IPS DF 6.9 (cell line): ENCODE measurements at regions not wholly inside any gene's neighbourhood (a gene's known extent, or its start where the extent isn't known, plus 50 kb on each side); places are given as distances from the start of the nearest gene placed in this dataset.

ENCODE experiments used
- DNase-seq: peaks from one replicate; pipeline ENCODE4 v3.0.0-alpha.2; 2013; ENCODE audit warnings: low read depth, low spot score
- H3K27ac ChIP-seq: one replicate; pipeline ENCODE4 v1.5.1; 2013; ENCODE audit warnings: low read length, control low read depth
- H3K27me3 ChIP-seq: 2 replicates; pipeline ENCODE4 v1.6.1; 2013; ENCODE audit warnings: mild to moderate bottlenecking, low read length; ENCODE audit not compliant: control insufficient read depth, insufficient read depth
- H3K36me3 ChIP-seq: 2 replicates; pipeline ENCODE4 v1.6.1; 2013; ENCODE audit warnings: low read length; ENCODE audit not compliant: control insufficient read depth, insufficient read depth
- H3K4me1 ChIP-seq: 2 replicates; pipeline ENCODE4 v1.6.1; 2013; ENCODE audit warnings: low read length; ENCODE audit not compliant: control insufficient read depth, insufficient read depth
- H3K4me3 ChIP-seq: 2 replicates; pipeline ENCODE4 v1.5.1; 2013; ENCODE audit warnings: mild to moderate bottlenecking, low read length
- H3K9me3 ChIP-seq: 2 replicates; pipeline ENCODE4 v1.6.1; 2013; ENCODE audit warnings: low read length, inconsistent platforms; ENCODE audit not compliant: control insufficient read depth, insufficient read depth
- WGBS: extraction: QIAGEN DNeasy Blood & Tissue Kit; methylation state at CpG from one replicate; pipeline ENCODE4 v1.1.7; 2013; ENCODE audit warnings: mixed read lengths, missing lambda C conversion rate; ENCODE audit not compliant: insufficient read length, insufficient coverage; 5-methylcytosine and 5-hydroxymethylcytosine counted together

DNA sequence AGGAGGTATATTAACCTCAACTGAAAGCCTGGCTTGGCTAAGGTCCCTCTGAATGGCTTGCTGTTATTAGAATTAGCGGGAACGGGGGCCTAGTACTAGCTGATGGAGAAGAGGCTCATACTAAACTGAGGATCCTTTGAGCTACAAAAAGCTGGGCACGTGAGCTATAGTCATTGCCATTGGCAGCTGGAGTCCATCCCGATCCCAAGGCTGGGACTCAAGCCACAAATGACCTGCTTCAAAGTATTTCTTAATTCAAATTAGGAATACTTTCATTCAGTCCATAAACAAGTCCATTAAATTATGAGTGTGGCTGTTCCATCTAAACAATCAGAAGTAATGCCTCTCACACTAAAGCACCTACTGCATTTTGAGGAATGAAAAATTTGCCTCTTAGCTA lies 114.5 kb downstream of the DACT1 start:
- Histone ChIP-seq H3K4me3 (no peak overlapping the region), H3K9me3 (no peaks in the 10 kb centered on the region), H3K27me3 (no peaks in the 10 kb centered on the region), H3K4me1 (peaks cover 4% of the 10 kb centered on the region), H3K36me3 (no peaks in the 10 kb centered on the region), H3K27ac (no peak overlapping the region)
- DNase-seq = no peak
- no CpG with 5 or more reads among the region's 4 CpGs for WGBS

GRCh38 chr14:58752771-58753201 lies 115.0 kb downstream of the DACT1 start:
- Histone ChIP-seq H3K9me3 (no peaks in the 10 kb centered on the region), H3K27me3 (no peaks in the 10 kb centered on the region), H3K4me3 (no peak overlapping the region), H3K4me1 (peaks cover 4% of the 10 kb centered on the region), H3K27ac (no peak overlapping the region), H3K36me3 (no peaks in the 10 kb centered on the region)
- DNase-seq = no peak
- WGBS = no CpG with 5 or more reads among the region's 9 CpGs

GRCh38 chr14:58755031-58755925 lies 117.5 kb downstream of the DACT1 start:
- Histone ChIP-seq H3K4me3 (no peak overlapping the region), H3K27me3 (no peaks in the 10 kb centered on the region), H3K27ac (no peak overlapping the region), H3K9me3 (no peaks in the 10 kb centered on the region), H3K36me3 (no peaks in the 10 kb centered on the region), H3K4me1 (peaks cover 4% of the 10 kb centered on the region)
- no CpG with 5 or more reads among the region's 3 CpGs for WGBS
- no peak for DNase-seq

GRCh38 chr14:58760121-58760520 lies 122.4 kb downstream of the DACT1 start:
- H3K9me3 ChIP-seq = no peaks in the 10 kb centered on the region
- peaks cover 4% of the 10 kb centered on the region; the same call in 1 of the 2 replicates for H3K4me1 ChIP-seq
- no peak for DNase-seq
- no peaks in the 10 kb centered on the region for H3K27me3 ChIP-seq
- no peak overlapping the region for H3K27ac ChIP-seq
- H3K36me3 ChIP-seq = no peaks in the 10 kb centered on the region
- H3K4me3 ChIP-seq = no peak overlapping the region
- WGBS = no CpG with 5 or more reads among the region's 2 CpGs

DNA sequence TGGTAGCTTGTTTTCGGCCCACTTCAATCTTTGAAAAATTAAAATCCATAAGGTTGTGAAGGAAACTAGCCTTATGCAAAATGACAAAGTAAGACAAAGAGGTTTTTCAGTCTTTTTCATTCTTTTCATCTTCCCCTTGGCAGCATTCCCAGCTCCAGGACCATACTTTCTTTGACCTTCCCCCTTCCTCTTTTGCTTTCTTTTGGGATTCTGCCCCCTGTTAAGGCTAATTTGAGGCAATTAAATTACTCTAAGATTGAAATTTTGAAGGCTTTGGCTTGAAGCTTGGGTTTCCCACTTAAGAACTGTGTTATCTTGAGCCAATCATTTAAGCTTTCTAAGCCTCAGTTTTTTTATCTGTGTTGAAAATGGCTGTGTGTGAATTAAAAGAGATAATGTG lies 124.9 kb downstream of the DACT1 start:
- no peaks in the 10 kb centered on the region for H3K36me3 ChIP-seq
- no peak overlapping the region for H3K4me3 ChIP-seq
- no CpG with 5 or more reads among the region's 1 CpG for WGBS
- H3K27me3 ChIP-seq = peaks cover 3% of the 10 kb centered on the region; the same call in 1 of the 2 replicates
- no peaks in the 10 kb centered on the region for H3K4me1 ChIP-seq
- H3K9me3 ChIP-seq = no peaks in the 10 kb centered on the region
- DNase-seq = no peak
- no peak overlapping the region for H3K27ac ChIP-seq

GRCh38 chr14:58763210-58763609 lies 125.4 kb downstream of the DACT1 start:
- no CpG with 5 or more reads among the region's 4 CpGs for WGBS
- Histone ChIP-seq H3K9me3 (no peaks in the 10 kb centered on the region), H3K4me3 (no peak overlapping the region), H3K4me1 (no peaks in the 10 kb centered on the region), H3K27me3 (peaks cover 4% of the 10 kb centered on the region; the same call in 1 of the 2 replicates), H3K36me3 (no peaks in the 10 kb centered on the region), H3K27ac (no peak overlapping the region)
- no peak for DNase-seq

- Histone ChIP-seq H3K9me3 (no peaks in the 10 kb centered on the region), H3K27ac (no peak overlapping the region), H3K4me3 (no peak overlapping the region), H3K4me1 (peaks cover 2% of the 10 kb centered on the region; the same call in 1 of the 2 replicates), H3K36me3 (no peaks in the 10 kb centered on the region), H3K27me3 (peaks cover 4% of the 10 kb centered on the region; the same call in 1 of the 2 replicates)
- no peak for DNase-seq
- no CpG with 5 or more reads among the region's 12 CpGs for WGBS
Observed at GRCh38 chr14:58765418-58765831, 127.7 kb downstream of the DACT1 start.

DNA sequence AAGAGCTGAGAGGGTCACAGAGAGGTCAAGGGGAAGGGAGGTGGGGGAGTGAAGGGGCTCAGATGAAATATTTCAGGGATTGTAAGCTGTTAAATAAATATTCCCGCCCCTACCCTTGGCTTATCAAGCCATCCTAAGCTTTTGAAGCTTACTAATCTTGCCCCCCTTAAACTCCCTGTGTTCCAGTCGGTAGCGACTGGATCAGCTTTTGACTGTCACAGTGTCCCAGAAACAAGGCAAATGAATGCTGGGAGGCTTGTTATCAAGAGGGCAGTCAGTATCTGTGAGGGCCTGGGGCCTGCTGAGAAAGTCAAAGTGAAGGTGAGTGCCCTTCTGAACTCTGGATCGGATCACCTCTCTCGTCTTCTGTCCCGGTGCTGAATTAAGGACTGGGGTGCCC lies 128.1 kb downstream of the DACT1 start:
- DNase-seq = no peak
- Histone ChIP-seq H3K36me3 (no peaks in the 10 kb centered on the region), H3K27ac (no peak overlapping the region), H3K9me3 (no peaks in the 10 kb centered on the region), H3K27me3 (peaks cover 4% of the 10 kb centered on the region; the same call in 1 of the 2 replicates), H3K4me1 (peaks cover 2% of the 10 kb centered on the region; the same call in 1 of the 2 replicates), H3K4me3 (no peak overlapping the region)
- no CpG with 5 or more reads among the region's 6 CpGs for WGBS

GRCh38 chr14:58769011-58769643 lies 131.4 kb downstream of the DACT1 start:
- peak; percentile 63 for DNase-seq
- Histone ChIP-seq H3K9me3 (no peaks in the 10 kb centered on the region), H3K4me3 (no peak overlapping the region), H3K4me1 (peaks cover 4% of the 10 kb centered on the region; the same call in 1 of the 2 replicates), H3K36me3 (no peaks in the 10 kb centered on the region), H3K27me3 (peaks cover 4% of the 10 kb centered on the region), H3K27ac (no peak overlapping the region)
- no CpG with 5 or more reads among the region's 5 CpGs for WGBS

- WGBS = no CpG with 5 or more reads among the region's 2 CpGs
- peaks cover 4% of the 10 kb centered on the region; the same call in 1 of the 2 replicates for H3K4me1 ChIP-seq
- H3K9me3 ChIP-seq = no peaks in the 10 kb centered on the region
- no peak overlapping the region for H3K27ac ChIP-seq
- no peak overlapping the region for H3K4me3 ChIP-seq
- peaks cover 4% of the 10 kb centered on the region for H3K27me3 ChIP-seq
- DNase-seq = no peak
- no peaks in the 10 kb centered on the region for H3K36me3 ChIP-seq
Observed at GRCh38 chr14:58769771-58770170, 132.0 kb downstream of the DACT1 start.
